MM.1S (cell line): ENCODE measurements at regions not wholly inside any gene's neighbourhood (a gene's known extent, or its start where the extent isn't known, plus 50 kb on each side); places are given as distances from the start of the nearest gene placed in this dataset.

Experiments used
- DNase-seq: peaks from one replicate; pipeline ENCODE4 v3.0.0-alpha.2; 2015
- H2AFZ ChIP-seq: fragments of 300-600 bp; sonication (generic); 2 replicates; pipeline ENCODE4 v1.6.0; 2016; ENCODE audit warnings: antibody characterized with exemption, low read length
- H3F3A ChIP-seq: fragments of 300-600 bp; sonication (generic); 2 replicates; pipeline ENCODE4 v1.6.1; 2016; ENCODE audit warnings: mild to moderate bottlenecking, antibody characterized with exemption, low read length, moderate library complexity, mixed read lengths; ENCODE audit not compliant: insufficient read depth
- H3K27ac ChIP-seq: fragments of 300-600 bp; sonication (generic); 2 replicates; pipeline ENCODE4 v1.5.1; 2016; ENCODE audit warnings: mild to moderate bottlenecking, low read length
- H3K27me3 ChIP-seq: fragments of 300-600 bp; sonication (generic); replicated peaks from 2 replicates; pipeline ENCODE4 v1.6.0; 2016; ENCODE audit warnings: low read length; ENCODE audit not compliant: insufficient read depth
- H3K36me3 ChIP-seq: fragments of 300-600 bp; sonication (generic); replicated peaks from 2 replicates; pipeline ENCODE4 v1.6.1; 2016; ENCODE audit warnings: mild to moderate bottlenecking, low read length, mixed read lengths; ENCODE audit not compliant: insufficient read depth
- H3K4me1 ChIP-seq: fragments of 300-600 bp; sonication (generic); 2 replicates; pipeline ENCODE4 v1.6.1; 2016; ENCODE audit warnings: low read length, mixed read lengths
- H3K4me2 ChIP-seq: fragments of 300-600 bp; sonication (generic); 2 replicates; pipeline ENCODE4 v1.6.0; 2016; ENCODE audit warnings: low read depth, low read length
- H3K4me3 ChIP-seq: fragments of 300-600 bp; sonication (generic); 2 replicates; pipeline ENCODE4 v1.5.1; 2016; ENCODE audit warnings: low read length, mixed read lengths
- H3K79me2 ChIP-seq: fragments of 300-600 bp; sonication (generic); 2 replicates; pipeline ENCODE4 v1.6.1; 2016; ENCODE audit warnings: mixed run types, low read length, mixed read lengths
- H3K9ac ChIP-seq: fragments of 300-600 bp; sonication (generic); 2 replicates; pipeline ENCODE4 v1.6.1; 2016; ENCODE audit warnings: low read length, mixed read lengths
- H3K9me2 ChIP-seq: fragments of 300-600 bp; sonication (generic); replicated peaks from 2 replicates; pipeline ENCODE4 v1.6.1; 2016; ENCODE audit warnings: mild to moderate bottlenecking, low read length, mixed read lengths; ENCODE audit not compliant: insufficient read depth
- H3K9me3 ChIP-seq: fragments of 300-600 bp; sonication (generic); replicated peaks from 2 replicates; pipeline ENCODE4 v1.6.1; 2016; ENCODE audit warnings: mild to moderate bottlenecking, low read length, mixed read lengths; ENCODE audit not compliant: insufficient read depth
- H4K20me1 ChIP-seq: fragments of 300-600 bp; sonication (generic); 2 replicates; pipeline ENCODE4 v1.6.1; 2016; ENCODE audit warnings: mild to moderate bottlenecking, low read length, moderate library complexity, mixed read lengths; ENCODE audit not compliant: insufficient read depth
- CTCF ChIP-seq: fragments of 300-600 bp; sonication (generic); IDR thresholded peaks from 2 replicates; pipeline ENCODE4 v1.5.1; 2016; ENCODE audit warnings: antibody characterized with exemption, low read length, mixed read lengths
- EZH2 ChIP-seq: fragments of 300-600 bp; sonication (generic); optimal IDR thresholded peaks from 2 replicates; pipeline ENCODE3; 2017; ENCODE audit warnings: low read depth, mild to moderate bottlenecking, antibody characterized with exemption, low read length, mixed read lengths
- EZH2phosphoT487 ChIP-seq: fragments of 300-600 bp; sonication (generic); IDR thresholded peaks from 2 replicates; pipeline ENCODE4 v1.6.1; 2018; ENCODE audit warnings: antibody characterized with exemption, low read length

DNA sequence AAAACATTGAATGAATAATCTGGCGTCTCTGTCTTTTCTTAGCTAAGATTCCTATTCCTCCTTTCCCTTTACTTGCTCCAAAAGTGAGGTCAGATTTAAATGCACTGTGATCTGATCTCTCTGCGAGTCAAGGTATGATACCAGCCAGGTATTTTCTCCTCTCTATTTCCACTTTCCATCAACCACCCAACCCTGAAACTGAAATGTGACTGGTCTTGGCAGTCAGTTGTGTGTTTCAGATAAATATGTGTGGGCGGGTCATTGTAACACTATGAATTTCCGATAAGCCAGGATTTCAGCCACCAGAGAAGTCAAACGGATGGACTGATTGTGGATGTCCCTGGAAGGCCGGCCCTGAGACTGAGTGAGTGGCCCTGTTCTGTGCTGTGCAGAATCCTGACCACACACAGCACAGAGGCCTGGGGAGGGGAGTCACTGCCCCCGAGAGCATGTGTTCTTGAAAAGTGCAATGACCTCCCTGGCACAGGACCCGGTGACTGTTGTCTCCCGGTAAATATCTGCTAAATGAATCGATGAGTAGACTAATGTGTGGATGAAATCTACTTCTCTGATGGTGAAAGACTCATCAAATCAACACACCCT lies 612.5 kb upstream of the TMEM132C start:
- no peaks in the 10 kb centered on the region for H3K79me2 ChIP-seq
- no peak overlapping the region for H3K9ac ChIP-seq
- H3K9me3 ChIP-seq: no peaks in the 10 kb centered on the region
- no peaks in the 10 kb centered on the region for H4K20me1 ChIP-seq
- H3K4me1 ChIP-seq: no peaks in the 10 kb centered on the region
- H3K9me2 ChIP-seq: no peaks in the 10 kb centered on the region
- H3F3A ChIP-seq: no peaks in the 10 kb centered on the region
- no peak overlapping the region for H3K4me3 ChIP-seq
- no peak for DNase-seq
- H3K4me2 ChIP-seq: no peak overlapping the region
- H3K27me3 ChIP-seq: no peaks in the 10 kb centered on the region
- H3K27ac ChIP-seq: no peak overlapping the region
- TF ChIP-seq EZH2phosphoT487: no peak
- no peak for TF ChIP-seq EZH2
- TF ChIP-seq CTCF: no peak
- no peaks in the 10 kb centered on the region for H3K36me3 ChIP-seq
- no peak overlapping the region for H2AFZ ChIP-seq

DNA sequence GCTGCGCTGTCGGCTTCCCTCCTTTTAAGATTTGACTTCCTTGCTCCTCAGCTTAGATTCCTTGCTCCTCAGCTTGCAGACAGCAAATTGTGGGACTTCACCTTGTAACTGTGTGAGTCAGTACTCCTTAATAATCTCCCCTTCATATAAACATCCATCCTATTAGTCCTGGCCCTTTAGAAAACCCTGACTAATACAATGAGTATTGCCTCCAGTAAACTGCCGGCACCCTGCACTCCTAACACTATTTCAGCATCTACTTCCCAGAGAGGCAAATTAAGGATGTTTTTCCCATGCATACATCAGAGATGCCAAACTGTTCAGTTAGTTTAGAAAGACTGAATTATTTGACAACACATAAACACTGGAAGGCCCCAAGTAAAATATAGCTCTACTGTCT lies 611.3 kb upstream of the TMEM132C start:
- TF ChIP-seq EZH2phosphoT487 (no peak), CTCF (no peak), EZH2 (no peak)
- Histone ChIP-seq H2AFZ (no peak overlapping the region), H3K27ac (no peak overlapping the region), H3K9me3 (no peaks in the 10 kb centered on the region), H3K9ac (no peak overlapping the region), H4K20me1 (no peaks in the 10 kb centered on the region), H3K27me3 (no peaks in the 10 kb centered on the region), H3F3A (no peaks in the 10 kb centered on the region), H3K79me2 (no peaks in the 10 kb centered on the region), H3K4me3 (no peak overlapping the region), H3K4me2 (no peak overlapping the region), H3K9me2 (no peaks in the 10 kb centered on the region), H3K4me1 (no peaks in the 10 kb centered on the region), H3K36me3 (no peaks in the 10 kb centered on the region)
- no peak for DNase-seq

DNA sequence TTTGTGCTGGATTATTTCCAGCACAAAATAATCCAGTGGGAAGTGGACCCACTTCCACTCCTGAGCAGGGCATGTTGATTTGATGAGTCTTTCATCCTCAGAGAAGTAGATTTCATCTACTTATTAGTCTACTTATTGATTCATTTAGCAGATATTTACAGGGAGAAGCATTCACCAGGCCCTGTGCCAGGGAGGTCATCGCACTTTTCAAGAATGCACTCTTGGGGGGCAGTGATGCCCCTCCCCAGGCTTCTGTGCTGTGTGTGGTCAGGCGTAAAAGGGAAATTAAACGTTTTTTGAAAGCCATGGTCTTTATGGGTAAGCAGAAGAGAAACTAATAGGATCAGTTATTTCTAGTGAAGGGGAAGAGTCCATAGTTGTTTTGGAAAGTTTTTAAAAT lies 610.7 kb upstream of the TMEM132C start:
- Histone ChIP-seq H3K27me3 (no peaks in the 10 kb centered on the region), H3K9me2 (no peaks in the 10 kb centered on the region), H3K27ac (no peak overlapping the region), H2AFZ (no peak overlapping the region), H3K9ac (no peak overlapping the region), H4K20me1 (no peaks in the 10 kb centered on the region), H3K36me3 (no peaks in the 10 kb centered on the region), H3K4me3 (no peak overlapping the region), H3K4me1 (no peaks in the 10 kb centered on the region), H3K79me2 (no peaks in the 10 kb centered on the region), H3K4me2 (no peak overlapping the region), H3F3A (no peaks in the 10 kb centered on the region), H3K9me3 (no peaks in the 10 kb centered on the region)
- no peak for DNase-seq
- no peak for TF ChIP-seq EZH2
- no peak for TF ChIP-seq EZH2phosphoT487
- TF ChIP-seq CTCF: no peak
